PC-9 (cell line): ENCODE measurements at regions not wholly inside any gene's neighbourhood (a gene's known extent, or its start where the extent isn't known, plus 50 kb on each side); places are given as distances from the start of the nearest gene placed in this dataset.

Experiments
- EZH2 ChIP-seq: fragments of 200-600 bp; sonication (generic); IDR thresholded peaks from 2 replicates; pipeline ENCODE4 v1.8.0; 2017; ENCODE audit warnings: antibody characterized with exemption, low read depth
- TF ChIP-seq, protein P1 (sequence below): fragments of 200-600 bp; sonication (generic); conservative IDR thresholded peaks from 2 replicates; pipeline ENCODE4 v1.6.1; 2017; ENCODE audit warnings: mixed run types, antibody characterized with exemption, mild to moderate bottlenecking, moderate library complexity

DNA sequence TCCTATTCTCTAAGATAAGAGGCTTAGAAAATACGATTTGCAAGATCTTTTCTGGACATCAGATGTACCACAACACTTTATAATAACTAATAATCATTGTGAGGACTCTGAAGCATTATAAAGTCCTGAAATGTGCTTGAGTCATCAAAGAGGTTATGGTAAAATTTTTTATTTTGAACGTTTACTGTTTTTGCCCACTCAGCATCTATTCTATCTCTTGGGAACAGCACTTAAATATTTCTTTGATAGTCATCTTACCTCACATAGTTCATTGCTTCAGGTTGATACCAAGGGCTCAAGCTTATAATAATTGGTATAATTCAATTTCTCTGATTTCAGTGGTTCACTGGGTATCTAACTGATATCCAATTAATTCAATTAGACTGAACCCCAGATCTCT is 700.5 kb downstream of the KHDRBS2 start:
- TF ChIP-seq, protein P1, sequence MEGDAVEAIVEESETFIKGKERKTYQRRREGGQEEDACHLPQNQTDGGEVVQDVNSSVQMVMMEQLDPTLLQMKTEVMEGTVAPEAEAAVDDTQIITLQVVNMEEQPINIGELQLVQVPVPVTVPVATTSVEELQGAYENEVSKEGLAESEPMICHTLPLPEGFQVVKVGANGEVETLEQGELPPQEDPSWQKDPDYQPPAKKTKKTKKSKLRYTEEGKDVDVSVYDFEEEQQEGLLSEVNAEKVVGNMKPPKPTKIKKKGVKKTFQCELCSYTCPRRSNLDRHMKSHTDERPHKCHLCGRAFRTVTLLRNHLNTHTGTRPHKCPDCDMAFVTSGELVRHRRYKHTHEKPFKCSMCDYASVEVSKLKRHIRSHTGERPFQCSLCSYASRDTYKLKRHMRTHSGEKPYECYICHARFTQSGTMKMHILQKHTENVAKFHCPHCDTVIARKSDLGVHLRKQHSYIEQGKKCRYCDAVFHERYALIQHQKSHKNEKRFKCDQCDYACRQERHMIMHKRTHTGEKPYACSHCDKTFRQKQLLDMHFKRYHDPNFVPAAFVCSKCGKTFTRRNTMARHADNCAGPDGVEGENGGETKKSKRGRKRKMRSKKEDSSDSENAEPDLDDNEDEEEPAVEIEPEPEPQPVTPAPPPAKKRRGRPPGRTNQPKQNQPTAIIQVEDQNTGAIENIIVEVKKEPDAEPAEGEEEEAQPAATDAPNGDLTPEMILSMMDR, result no peak
- TF ChIP-seq EZH2, result no peak
